GM21447 (cell line): ENCODE measurements at regions not wholly inside any gene's neighbourhood (a gene's known extent, or its start where the extent isn't known, plus 50 kb on each side); places are given as distances from the start of the nearest gene placed in this dataset.

ENCODE experiments used
- ATAC-seq: cut with Tn5 transposase; IDR thresholded peaks from one replicate; pipeline ENCODE4 v1.9.1; 2021; ENCODE audit not compliant: unreplicated experiment

- ATAC-seq: no peak
These were observed 71.3 kb downstream of the RPE65 start for GRCh38 chr1:68378296-68379084.

- no peak for ATAC-seq
These were observed 72.7 kb downstream of the RPE65 start for GRCh38 chr1:68377098-68377497.

GRCh38 chr1:68376441-68376840 lies 73.3 kb downstream of the RPE65 start:
- ATAC-seq: no peak

GRCh38 chr1:68375919-68376318 lies 73.8 kb downstream of the RPE65 start:
- ATAC-seq: no peak

- no peak for ATAC-seq
These were observed 76.6 kb downstream of the RPE65 start for GRCh38 chr1:68373173-68373572.

- ATAC-seq: no peak
These were observed 77.3 kb downstream of the RPE65 start for GRCh38 chr1:68372487-68372886.

GRCh38 chr1:68370101-68370915 lies 79.4 kb downstream of the RPE65 start:
- ATAC-seq: no peak

GRCh38 chr1:68366572-68366971 lies 83.2 kb downstream of the RPE65 start:
- ATAC-seq: no peak

GRCh38 chr1:68365709-68366382 lies 83.9 kb downstream of the RPE65 start:
- ATAC-seq: no peak

- no peak for ATAC-seq
These were observed 86.4 kb downstream of the RPE65 start for GRCh38 chr1:68363339-68363738.

- no peak for ATAC-seq
These were observed 88.3 kb downstream of the RPE65 start for GRCh38 chr1:68361346-68361910.

GRCh38 chr1:68359045-68359444 lies 90.7 kb downstream of the RPE65 start:
- no peak for ATAC-seq

GRCh38 chr1:68358439-68358838 lies 91.3 kb downstream of the RPE65 start:
- no peak for ATAC-seq

- ATAC-seq: no peak
These were observed 94.1 kb downstream of the RPE65 start for GRCh38 chr1:68355614-68356013.

- no peak for ATAC-seq
These were observed 97.6 kb downstream of the RPE65 start for GRCh38 chr1:68352202-68352601.

GRCh38 chr1:68347415-68347814 lies 102.3 kb downstream of the RPE65 start:
- ATAC-seq: peak; percentile 98

- ATAC-seq: no peak
These were observed 103.5 kb downstream of the RPE65 start for GRCh38 chr1:68346188-68346808.

- ATAC-seq: no peak
These were observed 105.5 kb downstream of the RPE65 start for GRCh38 chr1:68344208-68344607.

GRCh38 chr1:68340951-68341350 lies 108.6 kb upstream of the WLS start:
- ATAC-seq: no peak

GRCh38 chr1:68339505-68339904 lies 107.2 kb upstream of the WLS start:
- ATAC-seq: no peak

GRCh38 chr1:68338081-68338480 lies 105.8 kb upstream of the WLS start:
- ATAC-seq: no peak
